Heart left ventricle (tissue), 16 donors: ENCODE measurements at regions not wholly inside any gene's neighbourhood (a gene's known extent, or its start where the extent isn't known, plus 50 kb on each side); places are given as distances from the start of the nearest gene placed in this dataset.

ENCODE experiments used
- ATAC-seq, 4 donors: fragments of 200-7000 bp; cut with Tn5 transposase; one replicate each; pipeline ENCODE4 v1.9.1; 2020 to 2022; ENCODE audit warnings: moderate library complexity in 4 of 4, mild to moderate bottlenecking in 3 of 4, moderate number of reproducible peaks in 1 of 4
- DNase-seq, 5 donors: peaks; one replicate each; pipeline ENCODE4 v3.0.0-alpha.2; 2020
- H3K27ac ChIP-seq, 12 donors: fragments of 200-600 bp; sonication (generic) in 4 of 12; one replicate each; pipeline versions ENCODE4 v1.5.0 to v1.8.0; 2016 to 2022; ENCODE audit warnings: mild to moderate bottlenecking in 2 of 12
- H3K27me3 ChIP-seq, 9 donors: fragments of 200-600 bp; sonication (generic) in 2 of 9; one replicate each; pipeline versions ENCODE4 v1.5.1 to v1.8.0; 2016 to 2022; ENCODE audit warnings: mild to moderate bottlenecking in 3 of 9
- H3K36me3 ChIP-seq, 9 donors: fragments of 200-600 bp; sonication (generic) in 2 of 9; one replicate each; pipeline versions ENCODE4 v1.5.0 to v1.8.0; 2018 to 2022; ENCODE audit warnings: mild to moderate bottlenecking in 2 of 9
- H3K4me1 ChIP-seq, 12 donors: fragments of 200-600 bp; sonication (generic) in 4 of 12; one replicate each; pipeline versions ENCODE4 v1.5.0 to v1.8.0; 2016 to 2022; ENCODE audit warnings: mild to moderate bottlenecking in 3 of 12
- H3K4me3 ChIP-seq, 12 donors: fragments of 200-600 bp; sonication (generic) in 4 of 12; one replicate each; pipeline versions ENCODE4 v1.5.0 to v1.8.0; 2017 to 2022; ENCODE audit warnings: mild to moderate bottlenecking in 9 of 12, moderate library complexity in 4 of 12
- H3K9me3 ChIP-seq, 12 donors: fragments of 200-600 bp; sonication (generic) in 4 of 12; one replicate each; pipeline versions ENCODE4 v1.5.0 to v1.8.0; 2016 to 2022; ENCODE audit warnings: mild to moderate bottlenecking in 1 of 12
- CTCF ChIP-seq, 12 donors: fragments of 200-600 bp; sonication (generic) in 4 of 12; IDR thresholded peaks; one replicate each; pipeline versions ENCODE4 v1.5.0 to v1.8.0; 2018 to 2022; ENCODE audit warnings: antibody characterized with exemption in 12 of 12, mild to moderate bottlenecking in 5 of 12
- POLR2A ChIP-seq, 2 donors: fragments of 450-650 bp; IDR thresholded peaks; one replicate each; pipeline ENCODE4 v1.6.1; 2017; ENCODE audit warnings: antibody characterized with exemption in 2 of 2, mild to moderate bottlenecking in 2 of 2, moderate library complexity in 2 of 2
- WGBS, 4 donors: extraction: QIAGEN DNeasy Blood & Tissue Kit in 2 of 4; methylation state at CpG; one replicate each; pipeline versions ENCODE4 v1.1.5 to v1.1.7; 2013 to 2018; 5-methylcytosine and 5-hydroxymethylcytosine counted together
- intact Hi-C, 10 donors: fragments of 100-400 bp; cut with DNase I; formaldehyde crosslinking; loops; one replicate each; pipeline versions ENCODE4 v1.11.1 to v1.14.2; 2022
- donor health status: ischemic (EF 13 %, LVEDD 7.1; RV severe dilation, severe dysfunction).
- donor health status: healthy with polysubstance abuse.
- donor health status: DM: no; HTN: yes; CAD: no.
- donor health status: DM: no; HTN: no; CAD: no.
- donor health status: ischemic (EF 25% LVEDD 6.9; RV normal size, moderate dysfunction).
- donor health status: ischemic (EF 25% LVEDD 5.7; RV mildly dilated, moderate dysfunction).
- donor health status: healthy.
- donor health status: DM: yes; HTN: yes; CAD: no.
- donor health status: ischemic (EF 35%, LVEDD 5.7; RV mildly dilated, moderate dysfunction).
- donor health status: nonischemic (EF 11% LVEDD 7.7; RV severe dilation, severe dysfunction).
- donor health status: DM: yes; HTN: yes; CAD: no.
- donor health status: PGD.
- donor health status: ischemic (EF 29% LVEDD 5.4; RV normal size, mild dysfunction).
- donor health status: nonischemic (EF 23%, LVEDD 6.1; RV moderate dilation, normal function).

GRCh38 chr13:31042481-31043165 lies 110.2 kb downstream of the TEX26 start:
- intact Hi-C loops: loop anchor here in 9 of 10 donors (2.0 to 10.0 kb wide), 12 partner anchors 66 to 910 kb away; partner anchors contain the start of gene HMGB1 (in 1 of the 9)
- DNase-seq (no peak), ATAC-seq (no peak)
- Histone ChIP-seq H3K27me3 (peaks cover 0 to 18% (median 0%) of the 10 kb centered on the region in 9 donors), H3K9me3 (no peaks in the 10 kb centered on the region), H3K4me1 (peaks cover 0 to 41% (median 10%) of the 10 kb centered on the region in 12 donors), H3K27ac (no peak overlapping the region), H3K36me3 (no peaks in the 10 kb centered on the region), H3K4me3 (no peak overlapping the region)
- no peak for TF ChIP-seq POLR2A (IDR thresholded peaks at IDR 0.05)
- no peak for TF ChIP-seq CTCF (IDR thresholded peaks at IDR 0.05)
- WGBS, 4 donors: 87 to 89% (median 88%) methylated on average over 16 of the region's 16 CpGs

DNA sequence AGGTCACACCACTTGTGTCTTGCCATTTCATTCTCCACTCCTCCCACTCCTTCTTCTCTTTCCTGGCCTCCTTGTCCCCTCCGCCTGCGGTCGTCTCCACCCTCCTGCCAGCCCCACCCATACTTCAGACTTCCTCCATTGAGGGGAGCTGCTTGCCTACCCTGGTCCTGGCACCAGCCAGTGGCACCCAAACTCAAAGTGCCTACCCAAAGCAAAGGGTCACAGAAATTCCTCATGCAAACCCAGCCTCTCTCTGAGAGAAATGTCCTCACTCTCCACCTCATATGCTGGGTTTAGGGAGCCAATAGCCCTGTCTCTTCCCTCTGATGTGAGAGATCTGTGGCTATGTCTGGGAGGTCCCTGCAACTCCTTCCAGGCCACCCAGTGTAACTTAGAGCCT lies 109.6 kb downstream of the TEX26 start:
- Histone ChIP-seq H3K27me3 (peaks cover 0 to 18% (median 0%) of the 10 kb centered on the region in 9 donors), H3K36me3 (no peaks in the 10 kb centered on the region), H3K9me3 (no peaks in the 10 kb centered on the region), H3K4me3 (no peak overlapping the region), H3K4me1 (peaks cover 0 to 41% (median 9%) of the 10 kb centered on the region in 12 donors), H3K27ac (no peak overlapping the region)
- WGBS, 4 donors: 57 to 74% (median 58%) methylated on average over 3 of the region's 3 CpGs
- DNase-seq: no peak
- TF ChIP-seq CTCF (IDR thresholded peaks at IDR 0.05) (no peak), POLR2A (IDR thresholded peaks at IDR 0.05) (no peak)
- no peak for ATAC-seq
- intact Hi-C loops: loop anchor here in 9 of 10 donors (2.0 to 10.0 kb wide), 12 partner anchors 65 to 910 kb away; partner anchors contain the start of gene HMGB1 (in 1 of the 9)

DNA sequence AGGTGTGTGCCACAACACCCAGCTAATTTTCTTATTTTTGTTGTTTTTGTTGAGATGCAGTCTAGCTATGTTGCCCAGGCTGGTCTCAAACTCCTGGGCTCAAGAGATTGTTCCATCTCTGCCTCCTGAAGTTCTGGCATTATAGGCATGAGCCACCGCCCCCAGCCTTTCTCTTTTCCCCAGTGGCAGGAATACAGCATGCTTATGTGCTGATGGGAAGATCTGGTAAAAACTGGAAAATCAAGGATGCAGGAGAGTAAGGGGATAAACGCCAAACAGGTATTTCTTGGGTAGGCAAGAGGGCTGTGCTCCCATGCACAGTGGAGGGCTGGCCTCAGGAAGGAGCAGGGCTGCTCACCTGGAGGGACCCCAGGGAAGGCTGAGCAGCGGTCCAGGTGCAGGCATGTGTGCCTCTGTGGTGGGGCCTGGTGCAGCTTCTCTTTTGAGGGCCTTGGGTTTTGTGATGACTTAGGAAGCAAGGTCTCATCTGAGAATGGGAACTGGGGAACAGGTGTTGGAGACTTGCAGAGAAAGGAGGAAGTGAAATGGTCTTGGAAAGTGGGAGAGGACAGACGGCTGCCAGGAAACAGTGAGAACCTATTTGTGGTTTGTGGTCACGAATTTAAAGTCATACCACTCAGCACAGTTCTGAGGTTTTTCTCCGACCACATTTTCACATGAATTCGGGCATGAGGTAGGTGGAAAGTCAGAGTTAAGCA lies 106.5 kb downstream of the TEX26 start:
- DNase-seq (no peak), ATAC-seq (no peak)
- intact Hi-C loops: no loop called here
- H3K27ac ChIP-seq: no peak overlapping the region
- H3K36me3 ChIP-seq: no peaks in the 10 kb centered on the region
- H3K4me1 ChIP-seq: peaks cover 0 to 13% (median 0%) of the 10 kb centered on the region in 12 donors
- H3K4me3 ChIP-seq: no peak overlapping the region
- H3K9me3 ChIP-seq: no peaks in the 10 kb centered on the region
- TF ChIP-seq POLR2A (IDR thresholded peaks at IDR 0.05) (no peak), CTCF (IDR thresholded peaks at IDR 0.05) (no peak)
- 73 to 86% (median 82%) methylated on average over 7 of the region's 7 CpGs for WGBS, 4 donors
- peaks cover 0 to 18% (median 3%) of the 10 kb centered on the region in 9 donors for H3K27me3 ChIP-seq

DNA sequence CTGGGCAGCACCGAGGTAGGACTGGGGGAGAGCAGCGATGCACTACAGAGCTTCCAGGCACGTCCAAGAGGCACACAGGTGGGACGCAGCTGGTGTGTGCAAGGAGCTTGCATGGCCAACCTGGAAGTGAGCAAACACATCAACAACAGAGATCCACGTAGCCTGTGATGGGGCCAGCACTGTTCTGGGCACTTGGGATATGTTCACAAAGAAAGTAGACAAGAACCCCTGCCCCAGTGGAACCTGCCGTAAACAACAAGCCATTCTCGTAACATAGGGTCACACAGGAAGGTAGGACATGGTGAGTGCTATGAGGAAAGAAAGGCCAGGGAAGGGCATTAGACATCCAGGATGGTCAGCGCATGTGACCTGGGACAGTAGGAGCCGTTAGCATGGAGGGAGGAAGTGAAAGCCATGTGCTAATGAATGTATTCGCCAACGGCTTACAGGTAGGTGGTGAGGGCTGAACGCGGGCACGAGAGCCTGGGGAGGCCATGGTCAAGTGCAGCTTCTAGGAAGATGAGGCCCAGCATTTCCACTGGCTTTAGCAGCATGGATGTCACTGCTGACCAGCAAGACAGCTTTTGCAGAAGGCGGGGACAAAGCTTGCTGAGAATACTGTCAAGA lies 105.5 kb downstream of the TEX26 start:
- Histone ChIP-seq H3K9me3 (no peaks in the 10 kb centered on the region), H3K27ac (no peak overlapping the region), H3K36me3 (no peaks in the 10 kb centered on the region), H3K4me1 (peaks cover 0 to 13% (median 0%) of the 10 kb centered on the region in 12 donors), H3K27me3 (peaks cover 0 to 12% (median 0%) of the 10 kb centered on the region in 9 donors), H3K4me3 (no peak overlapping the region)
- intact Hi-C loops: no loop called here
- DNase-seq (no peak), ATAC-seq (peak in 1 of 4 donors; percentile 27)
- 89 to 93% (median 91%) methylated on average over 15 of the region's 15 CpGs for WGBS, 4 donors
- TF ChIP-seq POLR2A (IDR thresholded peaks at IDR 0.05) (no peak), CTCF (IDR thresholded peaks at IDR 0.05) (no peak)
